OCI-LY1 (cell line): ENCODE measurements at regions not wholly inside any gene's neighbourhood (a gene's known extent, or its start where the extent isn't known, plus 50 kb on each side); places are given as distances from the start of the nearest gene placed in this dataset.

Source experiments
- EZH2 ChIP-seq: fragments of 200-600 bp; sonication (generic), shearing (Covaris generic); IDR thresholded peaks from 2 replicates; pipeline ENCODE4 v1.8.0; 2017; ENCODE audit warnings: borderline replicate concordance, mixed run types, mild to moderate bottlenecking, antibody characterized with exemption, low read length, moderate library complexity, mixed read lengths
- TF ChIP-seq, protein P1 (sequence below): fragments of 200-600 bp; sonication (generic), shearing (Covaris generic); IDR thresholded peaks from 2 replicates; pipeline ENCODE4 v1.5.1; 2017; ENCODE audit warnings: mild to moderate bottlenecking, antibody characterized with exemption, low read length, moderate library complexity, mixed read lengths

DNA sequence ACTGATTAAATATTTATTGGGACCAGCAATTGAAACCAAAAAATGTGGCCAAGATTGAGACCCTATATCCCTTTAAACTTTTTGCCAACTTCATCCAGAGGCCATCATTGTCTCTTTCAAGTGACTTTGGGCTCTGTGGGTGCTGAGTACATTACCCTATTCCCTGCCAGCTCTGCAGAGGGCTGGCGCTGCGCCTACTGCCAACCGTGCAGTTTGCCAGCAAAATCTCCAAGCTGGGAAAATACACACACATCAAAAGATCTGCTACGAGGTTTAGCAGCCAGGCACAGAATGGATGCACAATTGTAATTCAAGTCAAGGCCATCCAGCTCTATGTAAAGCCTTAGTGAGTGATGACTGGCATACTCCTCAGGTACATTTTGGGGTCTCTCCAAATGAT lies 125.0 kb downstream of the CBLN4 start:
- TF ChIP-seq EZH2 = no peak
- TF ChIP-seq, protein P1, sequence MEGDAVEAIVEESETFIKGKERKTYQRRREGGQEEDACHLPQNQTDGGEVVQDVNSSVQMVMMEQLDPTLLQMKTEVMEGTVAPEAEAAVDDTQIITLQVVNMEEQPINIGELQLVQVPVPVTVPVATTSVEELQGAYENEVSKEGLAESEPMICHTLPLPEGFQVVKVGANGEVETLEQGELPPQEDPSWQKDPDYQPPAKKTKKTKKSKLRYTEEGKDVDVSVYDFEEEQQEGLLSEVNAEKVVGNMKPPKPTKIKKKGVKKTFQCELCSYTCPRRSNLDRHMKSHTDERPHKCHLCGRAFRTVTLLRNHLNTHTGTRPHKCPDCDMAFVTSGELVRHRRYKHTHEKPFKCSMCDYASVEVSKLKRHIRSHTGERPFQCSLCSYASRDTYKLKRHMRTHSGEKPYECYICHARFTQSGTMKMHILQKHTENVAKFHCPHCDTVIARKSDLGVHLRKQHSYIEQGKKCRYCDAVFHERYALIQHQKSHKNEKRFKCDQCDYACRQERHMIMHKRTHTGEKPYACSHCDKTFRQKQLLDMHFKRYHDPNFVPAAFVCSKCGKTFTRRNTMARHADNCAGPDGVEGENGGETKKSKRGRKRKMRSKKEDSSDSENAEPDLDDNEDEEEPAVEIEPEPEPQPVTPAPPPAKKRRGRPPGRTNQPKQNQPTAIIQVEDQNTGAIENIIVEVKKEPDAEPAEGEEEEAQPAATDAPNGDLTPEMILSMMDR = no peak
